ENCODE measurements at regions not wholly inside any gene's neighbourhood (a gene's known extent, or its start where the extent isn't known, plus 50 kb on each side); places are given as distances from the start of the nearest gene placed in this dataset.
"Not testable (repeated sequence)": the region's sequence is repeated elsewhere in the genome, so short reads cannot be mapped to it uniquely, and the experiment has no call there.

- Histone ChIP-seq H3K36me3 (ENCODE audit: control insufficient read depth, insufficient read depth, low read length) (no peaks in the 10 kb centered on the region), H3K27me3 (ENCODE audit: control insufficient read depth, insufficient read depth, low read length) (no peaks in the 10 kb centered on the region), H3K4me3 (ENCODE audit: low read depth, low read length) (no peak overlapping the region)
- FAIRE-seq (no peak), DNase-seq (ENCODE audit: low read depth) (no peak)
- TF ChIP-seq CTCF (IDR thresholded peaks at IDR 0.05; ENCODE audit: insufficient read depth, low read length, severe bottlenecking): no peak
Observed at GRCh38 chr19:28142258-28142657, 1070.7 kb downstream of the UQCRFS1 start.

GRCh38 chr19:28140201-28140600 is 1072.8 kb downstream of the UQCRFS1 start:
- TF ChIP-seq CTCF (IDR thresholded peaks at IDR 0.05; ENCODE audit: insufficient read depth, low read length, severe bottlenecking): no peak
- no peak for FAIRE-seq
- no peaks in the 10 kb centered on the region for H3K36me3 ChIP-seq (ENCODE audit: control insufficient read depth, insufficient read depth, low read length)
- no peaks in the 10 kb centered on the region for H3K27me3 ChIP-seq (ENCODE audit: control insufficient read depth, insufficient read depth, low read length)
- no peak overlapping the region for H3K4me3 ChIP-seq (ENCODE audit: low read depth, low read length)
- no peak for DNase-seq (ENCODE audit: low read depth)

DNA sequence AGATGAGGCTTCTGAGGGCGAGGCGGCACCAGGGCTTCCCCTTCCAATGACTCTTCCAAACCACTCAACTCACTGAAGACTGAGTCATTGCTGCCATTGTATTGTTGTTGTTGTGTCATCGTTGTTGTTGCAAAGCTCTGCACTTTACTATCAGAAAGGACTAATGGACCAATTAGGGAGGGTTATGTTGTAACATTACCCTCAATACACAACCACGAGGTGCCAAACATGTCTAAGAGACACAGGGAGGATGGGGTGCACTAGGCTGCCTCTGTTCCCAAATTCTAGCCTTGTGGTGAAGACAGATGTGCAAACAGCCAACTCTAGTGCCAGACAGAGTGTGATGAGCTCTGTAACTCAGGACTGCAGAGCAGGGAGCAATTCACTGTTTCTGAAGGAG is 1075.2 kb downstream of the UQCRFS1 start:
- Histone ChIP-seq H3K4me3 (ENCODE audit: low read depth, low read length) (no peak overlapping the region), H3K27me3 (ENCODE audit: control insufficient read depth, insufficient read depth, low read length) (no peaks in the 10 kb centered on the region), H3K36me3 (ENCODE audit: control insufficient read depth, insufficient read depth, low read length) (no peaks in the 10 kb centered on the region)
- no peak for DNase-seq (ENCODE audit: low read depth)
- no peak for TF ChIP-seq CTCF (IDR thresholded peaks at IDR 0.05; ENCODE audit: insufficient read depth, low read length, severe bottlenecking)
- no peak for FAIRE-seq

DNA sequence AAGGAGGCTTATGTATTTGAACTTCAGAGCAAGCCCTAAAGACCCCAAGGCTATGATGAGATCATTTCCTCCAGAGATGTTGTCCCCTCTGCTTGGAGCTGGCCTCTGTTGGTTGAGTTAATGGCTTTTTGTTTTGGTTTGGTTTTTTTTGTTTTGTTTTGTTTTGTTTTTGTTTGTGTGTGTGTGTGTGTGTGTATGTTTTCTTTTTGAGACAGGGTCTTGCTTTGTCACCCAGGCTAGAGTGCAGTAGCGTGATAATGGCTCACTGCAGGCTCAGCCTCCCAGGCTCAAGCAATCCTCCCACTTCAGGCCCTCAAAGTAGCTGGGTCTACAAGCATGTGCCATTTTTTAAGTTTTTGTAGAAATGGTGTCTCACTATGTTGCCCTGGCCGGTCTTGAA is 1076.2 kb downstream of the UQCRFS1 start:
- no peaks in the 10 kb centered on the region for H3K27me3 ChIP-seq (ENCODE audit: control insufficient read depth, insufficient read depth, low read length)
- FAIRE-seq (no peak), DNase-seq (ENCODE audit: low read depth) (no peak)
- no peaks in the 10 kb centered on the region for H3K36me3 ChIP-seq (ENCODE audit: control insufficient read depth, insufficient read depth, low read length)
- no peak for TF ChIP-seq CTCF (IDR thresholded peaks at IDR 0.05; ENCODE audit: insufficient read depth, low read length, severe bottlenecking)
- H3K4me3 ChIP-seq (ENCODE audit: low read depth, low read length): no peak overlapping the region

DNA sequence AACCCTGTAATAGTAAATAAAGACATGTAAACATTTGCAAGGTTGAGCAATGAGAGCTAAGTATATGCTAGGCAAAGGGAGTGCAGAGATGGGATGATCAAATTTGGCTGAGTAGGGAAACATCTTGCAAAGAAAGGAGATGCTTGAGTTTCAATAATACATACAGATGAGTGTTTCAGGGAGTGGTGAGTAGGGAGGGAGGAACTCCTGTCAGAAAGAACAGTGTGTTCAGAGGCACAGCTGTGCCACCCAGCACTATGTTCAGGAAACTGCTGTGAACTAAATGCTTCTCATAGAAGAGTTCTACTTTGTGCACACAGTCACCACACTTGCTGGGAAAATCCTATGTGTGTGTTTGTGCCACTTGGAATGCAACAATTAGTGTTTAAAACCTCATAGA is 1077.1 kb downstream of the UQCRFS1 start:
- TF ChIP-seq CTCF (IDR thresholded peaks at IDR 0.05; ENCODE audit: insufficient read depth, low read length, severe bottlenecking): no peak
- Histone ChIP-seq H3K4me3 (ENCODE audit: low read depth, low read length) (no peak overlapping the region), H3K36me3 (ENCODE audit: control insufficient read depth, insufficient read depth, low read length) (no peaks in the 10 kb centered on the region), H3K27me3 (ENCODE audit: control insufficient read depth, insufficient read depth, low read length) (no peaks in the 10 kb centered on the region)
- FAIRE-seq: no peak
- no peak for DNase-seq (ENCODE audit: low read depth)

DNA sequence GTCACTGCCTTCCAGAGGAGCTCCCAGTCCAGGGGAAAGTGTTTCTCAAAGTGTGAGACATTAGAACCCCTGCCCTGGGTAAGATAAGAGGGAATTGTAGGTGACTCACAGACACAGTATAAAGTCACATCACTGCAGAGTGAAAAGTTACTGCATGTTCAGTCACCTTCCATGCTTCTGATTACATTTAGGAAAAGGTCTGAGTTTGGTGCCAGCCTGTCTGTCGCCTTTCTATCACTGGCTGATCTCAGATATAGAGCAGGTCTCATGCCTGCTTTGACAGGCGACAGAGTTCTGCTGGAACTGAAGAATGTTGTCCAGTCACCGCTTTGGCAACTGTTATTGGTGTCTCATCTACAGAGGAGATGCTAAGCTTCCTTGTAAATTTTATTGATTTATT is 1078.6 kb downstream of the UQCRFS1 start:
- Histone ChIP-seq H3K27me3 (ENCODE audit: control insufficient read depth, insufficient read depth, low read length) (no peaks in the 10 kb centered on the region), H3K4me3 (ENCODE audit: low read depth, low read length) (no peak overlapping the region), H3K36me3 (ENCODE audit: control insufficient read depth, insufficient read depth, low read length) (no peaks in the 10 kb centered on the region)
- DNase-seq (ENCODE audit: low read depth): no peak
- TF ChIP-seq CTCF (IDR thresholded peaks at IDR 0.05; ENCODE audit: insufficient read depth, low read length, severe bottlenecking): no peak
- no peak for FAIRE-seq

- not testable (repeated sequence) for FAIRE-seq; H3K36me3 ChIP-seq (ENCODE audit: control insufficient read depth, insufficient read depth, low read length); DNase-seq (ENCODE audit: low read depth); H3K27me3 ChIP-seq (ENCODE audit: control insufficient read depth, insufficient read depth, low read length); H3K4me3 ChIP-seq (ENCODE audit: low read depth, low read length)
Observed at GRCh38 chr19:28130881-28131280, 1082.1 kb downstream of the UQCRFS1 start.

All from bronchial epithelial cell (primary cell).